ENCODE measurements at regions not wholly inside any gene's neighbourhood (a gene's known extent, or its start where the extent isn't known, plus 50 kb on each side); places are given as distances from the start of the nearest gene placed in this dataset.

GRCh38 chr6:20028562-20028961 is 183.7 kb downstream of the MBOAT1 start:
- no peak for TF ChIP-seq CTCF (IDR thresholded peaks at IDR 0.05; ENCODE audit: insufficient read depth, low read length)
- DNase-seq (ENCODE audit: low read depth) = no peak
- H3K4me3 ChIP-seq (ENCODE audit: low read depth, low read length) = no peak overlapping the region

GRCh38 chr6:20029979-20030378 is 182.3 kb downstream of the MBOAT1 start:
- H3K4me3 ChIP-seq (ENCODE audit: low read depth, low read length) = no peak overlapping the region

GRCh38 chr6:20031342-20031741 is 180.9 kb downstream of the MBOAT1 start:
- no peak overlapping the region for H3K4me3 ChIP-seq (ENCODE audit: low read depth, low read length)
- DNase-seq (ENCODE audit: low read depth) = no peak
- TF ChIP-seq CTCF (IDR thresholded peaks at IDR 0.05; ENCODE audit: insufficient read depth, low read length) = no peak

More at GRCh38 chr6:20029979-20030378, 182.3 kb downstream of the MBOAT1 start:
- no peak for TF ChIP-seq CTCF (IDR thresholded peaks at IDR 0.05; ENCODE audit: insufficient read depth, low read length)
- DNase-seq (ENCODE audit: low read depth) = no peak

- H3K4me3 ChIP-seq (ENCODE audit: low read depth, low read length) = no peak overlapping the region
- TF ChIP-seq CTCF (IDR thresholded peaks at IDR 0.05; ENCODE audit: insufficient read depth, low read length) = no peak
- DNase-seq (ENCODE audit: low read depth) = no peak
These were observed 178.4 kb downstream of the MBOAT1 start for GRCh38 chr6:20033697-20034407.

- no peak for TF ChIP-seq CTCF (IDR thresholded peaks at IDR 0.05; ENCODE audit: insufficient read depth, low read length)
- no peak overlapping the region for H3K4me3 ChIP-seq (ENCODE audit: low read depth, low read length)
- DNase-seq (ENCODE audit: low read depth) = no peak
These were observed 177.9 kb downstream of the MBOAT1 start for GRCh38 chr6:20034408-20034769.

GRCh38 chr6:20036141-20036677 is 176.1 kb downstream of the MBOAT1 start:
- TF ChIP-seq CTCF (IDR thresholded peaks at IDR 0.05; ENCODE audit: insufficient read depth, low read length) = no peak
- no peak overlapping the region for H3K4me3 ChIP-seq (ENCODE audit: low read depth, low read length)
- no peak for DNase-seq (ENCODE audit: low read depth)

All from fibroblast of the aortic adventitia (primary cell).